ENCODE measurements at regions not wholly inside any gene's neighbourhood (a gene's known extent, or its start where the extent isn't known, plus 50 kb on each side); places are given as distances from the start of the nearest gene placed in this dataset.

DNA sequence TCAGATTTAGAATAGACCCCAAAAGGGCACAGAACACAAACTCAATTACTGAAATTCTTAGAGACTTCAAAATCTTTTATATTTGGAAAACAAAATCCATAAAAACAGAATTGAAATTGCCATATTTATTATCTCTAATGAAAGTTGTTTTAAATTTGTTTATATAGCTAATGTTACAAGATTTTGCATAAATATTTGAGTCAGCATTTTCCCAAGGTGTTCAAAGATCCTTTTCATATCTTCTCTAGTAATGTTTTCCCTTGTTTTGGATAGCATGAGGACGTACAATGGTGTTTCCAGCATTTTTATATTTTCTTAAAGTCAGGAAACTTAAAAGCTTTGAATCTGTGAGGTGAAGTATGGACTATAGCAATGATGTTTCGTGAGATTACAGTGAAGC lies 235.2 kb upstream of the EPHA7 start:
- H3K27ac ChIP-seq (ENCODE audit: extremely low read length, insufficient read depth, low read length): no peak overlapping the region

More for the DNA sequence above, 235.2 kb upstream of the EPHA7 start:
- POLR2A ChIA-PET: no interaction called here
- H3K9me3 ChIP-seq (ENCODE audit: low read length): no peaks in the 10 kb centered on the region
- in situ Hi-C loops (cut with HindIII; ENCODE audit: extremely low pct_ligation_motif_present, low pct_unique_long_range_greater_than_20kb) (no loop called here), intact Hi-C loops (cut with micrococcal nuclease; ENCODE audit: unreplicated experiment) (no loop called here)
- no peaks in the 10 kb centered on the region for H3K4me1 ChIP-seq (ENCODE audit: insufficient read depth, low read length)
- CTCF ChIA-PET (ENCODE audit: low intra/inter-chr PET ratio, low total read pairs): no interaction called here
- H3K4me3 ChIP-seq (replicated peaks in 1 of 3; ENCODE audit: insufficient read depth in 1 of 3, low read depth in 2 of 3, low read length in 3 of 3): no peak overlapping the region
- H2AFZ ChIP-seq (ENCODE audit: low read length): no peak overlapping the region
- no peak overlapping the region for H3K4me2 ChIP-seq (ENCODE audit: low read depth, low read length)
- ATAC-seq (no peak), FAIRE-seq (no peak), DNase-seq (ENCODE audit: low spot score) (no peak)
- H4K20me1 ChIP-seq (ENCODE audit: insufficient read depth, low read length): no peaks in the 10 kb centered on the region
- H3K9ac ChIP-seq (ENCODE audit: insufficient read depth, low read depth, low read length): no peak overlapping the region
- H3K36me3 ChIP-seq (replicated peaks in 1 of 2; ENCODE audit: control insufficient read depth in 1 of 2, insufficient read depth in 2 of 2, low read length in 2 of 2): no peaks in the 10 kb centered on the region
- TF ChIP-seq, protein P1, sequence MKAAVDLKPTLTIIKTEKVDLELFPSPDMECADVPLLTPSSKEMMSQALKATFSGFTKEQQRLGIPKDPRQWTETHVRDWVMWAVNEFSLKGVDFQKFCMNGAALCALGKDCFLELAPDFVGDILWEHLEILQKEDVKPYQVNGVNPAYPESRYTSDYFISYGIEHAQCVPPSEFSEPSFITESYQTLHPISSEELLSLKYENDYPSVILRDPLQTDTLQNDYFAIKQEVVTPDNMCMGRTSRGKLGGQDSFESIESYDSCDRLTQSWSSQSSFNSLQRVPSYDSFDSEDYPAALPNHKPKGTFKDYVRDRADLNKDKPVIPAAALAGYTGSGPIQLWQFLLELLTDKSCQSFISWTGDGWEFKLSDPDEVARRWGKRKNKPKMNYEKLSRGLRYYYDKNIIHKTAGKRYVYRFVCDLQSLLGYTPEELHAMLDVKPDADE (CRISPR knock-in tag; IDR thresholded peaks at IDR 0.05): no peak
- TF ChIP-seq JARID2 (CRISPR knock-in tag; IDR thresholded peaks at IDR 0.05; ENCODE audit: insufficient replicate concordance) (no peak), ZNF878 (CRISPR knock-in tag; IDR thresholded peaks at IDR 0.05) (no peak), MAFF (IDR thresholded peaks at IDR 0.05; ENCODE audit: low read depth, low read length) (peak; percentile 74), MAFK (conservative IDR thresholded peaks at IDR 0.05 in 1 of 2, IDR thresholded peaks at IDR 0.05 in 1 of 2; ENCODE audit: low read length in 2 of 2) (peak; percentile 68 to 88), ZNF615 (CRISPR knock-in tag; IDR thresholded peaks at IDR 0.05; ENCODE audit: borderline replicate concordance) (no peak)
- TF ChIP-seq, protein P2, sequence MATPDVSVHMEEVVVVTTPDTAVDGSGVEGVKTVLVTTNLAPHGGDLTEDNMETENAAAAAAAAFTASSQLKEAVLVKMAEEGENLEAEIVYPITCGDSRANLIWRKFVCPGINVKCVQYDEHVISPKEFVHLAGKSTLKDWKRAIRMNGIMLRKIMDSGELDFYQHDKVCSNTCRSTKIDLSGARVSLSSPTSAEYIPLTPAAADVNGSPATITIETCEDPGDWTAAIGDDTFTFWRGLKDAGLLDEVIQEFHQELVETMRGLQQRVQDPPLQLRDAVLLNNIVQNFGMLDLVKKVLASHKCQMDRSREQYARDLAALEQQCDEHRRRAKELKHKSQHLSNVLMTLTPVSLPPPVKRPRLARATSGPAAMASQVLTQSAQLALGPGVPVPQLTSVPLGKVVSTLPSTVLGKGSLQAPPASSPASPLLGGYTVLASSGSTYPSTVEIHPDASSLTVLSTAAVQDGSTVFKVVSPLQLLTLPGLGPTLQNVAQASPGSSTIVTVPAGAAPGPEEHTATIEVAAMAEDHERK (CRISPR knock-in tag; IDR thresholded peaks at IDR 0.05; ENCODE audit: low read depth): no peak
- TF ChIP-seq, protein P3, sequence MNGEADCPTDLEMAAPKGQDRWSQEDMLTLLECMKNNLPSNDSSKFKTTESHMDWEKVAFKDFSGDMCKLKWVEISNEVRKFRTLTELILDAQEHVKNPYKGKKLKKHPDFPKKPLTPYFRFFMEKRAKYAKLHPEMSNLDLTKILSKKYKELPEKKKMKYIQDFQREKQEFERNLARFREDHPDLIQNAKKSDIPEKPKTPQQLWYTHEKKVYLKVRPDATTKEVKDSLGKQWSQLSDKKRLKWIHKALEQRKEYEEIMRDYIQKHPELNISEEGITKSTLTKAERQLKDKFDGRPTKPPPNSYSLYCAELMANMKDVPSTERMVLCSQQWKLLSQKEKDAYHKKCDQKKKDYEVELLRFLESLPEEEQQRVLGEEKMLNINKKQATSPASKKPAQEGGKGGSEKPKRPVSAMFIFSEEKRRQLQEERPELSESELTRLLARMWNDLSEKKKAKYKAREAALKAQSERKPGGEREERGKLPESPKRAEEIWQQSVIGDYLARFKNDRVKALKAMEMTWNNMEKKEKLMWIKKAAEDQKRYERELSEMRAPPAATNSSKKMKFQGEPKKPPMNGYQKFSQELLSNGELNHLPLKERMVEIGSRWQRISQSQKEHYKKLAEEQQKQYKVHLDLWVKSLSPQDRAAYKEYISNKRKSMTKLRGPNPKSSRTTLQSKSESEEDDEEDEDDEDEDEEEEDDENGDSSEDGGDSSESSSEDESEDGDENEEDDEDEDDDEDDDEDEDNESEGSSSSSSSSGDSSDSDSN (CRISPR knock-in tag; IDR thresholded peaks at IDR 0.05): no peak
- TF ChIP-seq, protein P4, sequence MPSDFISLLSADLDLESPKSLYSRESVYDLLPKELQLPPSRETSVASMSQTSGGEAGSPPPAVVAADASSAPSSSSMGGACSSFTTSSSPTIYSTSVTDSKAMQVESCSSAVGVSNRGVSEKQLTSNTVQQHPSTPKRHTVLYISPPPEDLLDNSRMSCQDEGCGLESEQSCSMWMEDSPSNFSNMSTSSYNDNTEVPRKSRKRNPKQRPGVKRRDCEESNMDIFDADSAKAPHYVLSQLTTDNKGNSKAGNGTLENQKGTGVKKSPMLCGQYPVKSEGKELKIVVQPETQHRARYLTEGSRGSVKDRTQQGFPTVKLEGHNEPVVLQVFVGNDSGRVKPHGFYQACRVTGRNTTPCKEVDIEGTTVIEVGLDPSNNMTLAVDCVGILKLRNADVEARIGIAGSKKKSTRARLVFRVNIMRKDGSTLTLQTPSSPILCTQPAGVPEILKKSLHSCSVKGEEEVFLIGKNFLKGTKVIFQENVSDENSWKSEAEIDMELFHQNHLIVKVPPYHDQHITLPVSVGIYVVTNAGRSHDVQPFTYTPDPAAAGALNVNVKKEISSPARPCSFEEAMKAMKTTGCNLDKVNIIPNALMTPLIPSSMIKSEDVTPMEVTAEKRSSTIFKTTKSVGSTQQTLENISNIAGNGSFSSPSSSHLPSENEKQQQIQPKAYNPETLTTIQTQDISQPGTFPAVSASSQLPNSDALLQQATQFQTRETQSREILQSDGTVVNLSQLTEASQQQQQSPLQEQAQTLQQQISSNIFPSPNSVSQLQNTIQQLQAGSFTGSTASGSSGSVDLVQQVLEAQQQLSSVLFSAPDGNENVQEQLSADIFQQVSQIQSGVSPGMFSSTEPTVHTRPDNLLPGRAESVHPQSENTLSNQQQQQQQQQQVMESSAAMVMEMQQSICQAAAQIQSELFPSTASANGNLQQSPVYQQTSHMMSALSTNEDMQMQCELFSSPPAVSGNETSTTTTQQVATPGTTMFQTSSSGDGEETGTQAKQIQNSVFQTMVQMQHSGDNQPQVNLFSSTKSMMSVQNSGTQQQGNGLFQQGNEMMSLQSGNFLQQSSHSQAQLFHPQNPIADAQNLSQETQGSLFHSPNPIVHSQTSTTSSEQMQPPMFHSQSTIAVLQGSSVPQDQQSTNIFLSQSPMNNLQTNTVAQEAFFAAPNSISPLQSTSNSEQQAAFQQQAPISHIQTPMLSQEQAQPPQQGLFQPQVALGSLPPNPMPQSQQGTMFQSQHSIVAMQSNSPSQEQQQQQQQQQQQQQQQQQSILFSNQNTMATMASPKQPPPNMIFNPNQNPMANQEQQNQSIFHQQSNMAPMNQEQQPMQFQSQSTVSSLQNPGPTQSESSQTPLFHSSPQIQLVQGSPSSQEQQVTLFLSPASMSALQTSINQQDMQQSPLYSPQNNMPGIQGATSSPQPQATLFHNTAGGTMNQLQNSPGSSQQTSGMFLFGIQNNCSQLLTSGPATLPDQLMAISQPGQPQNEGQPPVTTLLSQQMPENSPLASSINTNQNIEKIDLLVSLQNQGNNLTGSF (CRISPR knock-in tag; IDR thresholded peaks at IDR 0.05): no peak
- H3K79me2 ChIP-seq (ENCODE audit: insufficient read depth, low read length): no peaks in the 10 kb centered on the region
- 0% methylated on average over 2 of the region's 2 CpGs for WGBS (ENCODE audit: low lambda C conversion rate)
- no peaks in the 10 kb centered on the region for H3K27me3 ChIP-seq (ENCODE audit: control insufficient read depth in 1 of 2, insufficient read depth in 2 of 2, low read length in 2 of 2)
- no TSS peak for BruUV-seq (replicated peaks)

Measured in HepG2 (cell line).